ENCODE measurements at regions not wholly inside any gene's neighbourhood (a gene's known extent, or its start where the extent isn't known, plus 50 kb on each side); places are given as distances from the start of the nearest gene placed in this dataset.
"Not testable (repeated sequence)": the region's sequence is repeated elsewhere in the genome, so short reads cannot be mapped to it uniquely, and the experiment has no call there.

GRCh38 chr4:3589379-3589778 is 57.2 kb upstream of the LRPAP1 start:
- not testable (repeated sequence) for H3K27ac ChIP-seq (ENCODE audit: low read length); H3K79me2 ChIP-seq (replicated peaks; ENCODE audit: insufficient read depth, low read length); H2AFZ ChIP-seq (ENCODE audit: low read depth, low read length); H3K4me3 ChIP-seq (ENCODE audit: low read length); H3K36me3 ChIP-seq (ENCODE audit: insufficient read depth, low read length); H3K27me3 ChIP-seq (ENCODE audit: insufficient read depth, low read depth, low read length); H3K9me2 ChIP-seq (ENCODE audit: insufficient read depth, low read length); H3K9me3 ChIP-seq (ENCODE audit: low read length); H3K9ac ChIP-seq (ENCODE audit: low read length); H3K4me2 ChIP-seq (ENCODE audit: low read length); H4K20me1 ChIP-seq (ENCODE audit: insufficient read depth); H3F3A ChIP-seq (ENCODE audit: insufficient read depth, low read length, poor library complexity, severe bottlenecking)

- H3F3A ChIP-seq (ENCODE audit: insufficient read depth, low read length, poor library complexity, severe bottlenecking); H3K9me3 ChIP-seq (ENCODE audit: low read length); H3K9ac ChIP-seq (ENCODE audit: low read length); H4K20me1 ChIP-seq (ENCODE audit: insufficient read depth); H2AFZ ChIP-seq (ENCODE audit: low read depth, low read length); H3K4me2 ChIP-seq (ENCODE audit: low read length); H3K4me3 ChIP-seq (ENCODE audit: low read length); H3K27ac ChIP-seq (ENCODE audit: low read length); H3K9me2 ChIP-seq (ENCODE audit: insufficient read depth, low read length); H3K79me2 ChIP-seq (replicated peaks; ENCODE audit: insufficient read depth, low read length); H3K27me3 ChIP-seq (ENCODE audit: insufficient read depth, low read depth, low read length); H3K36me3 ChIP-seq (ENCODE audit: insufficient read depth, low read length): not testable (repeated sequence)
Observed at GRCh38 chr4:3588517-3589194, 56.4 kb upstream of the LRPAP1 start.

- H3K9ac ChIP-seq (ENCODE audit: low read length); H3F3A ChIP-seq (ENCODE audit: insufficient read depth, low read length, poor library complexity, severe bottlenecking); H3K9me3 ChIP-seq (ENCODE audit: low read length); H3K79me2 ChIP-seq (replicated peaks; ENCODE audit: insufficient read depth, low read length); H4K20me1 ChIP-seq (ENCODE audit: insufficient read depth); H3K4me3 ChIP-seq (ENCODE audit: low read length); H3K27me3 ChIP-seq (ENCODE audit: insufficient read depth, low read depth, low read length); H2AFZ ChIP-seq (ENCODE audit: low read depth, low read length); H3K9me2 ChIP-seq (ENCODE audit: insufficient read depth, low read length); H3K4me2 ChIP-seq (ENCODE audit: low read length); H3K36me3 ChIP-seq (ENCODE audit: insufficient read depth, low read length); H3K27ac ChIP-seq (ENCODE audit: low read length): not testable (repeated sequence)
Observed at GRCh38 chr4:3586596-3586995, 54.4 kb upstream of the LRPAP1 start.

GRCh38 chr4:3585567-3585966 is 53.3 kb upstream of the LRPAP1 start:
- H3K79me2 ChIP-seq (replicated peaks; ENCODE audit: insufficient read depth, low read length); H3K9ac ChIP-seq (ENCODE audit: low read length); H4K20me1 ChIP-seq (ENCODE audit: insufficient read depth); H3K4me3 ChIP-seq (ENCODE audit: low read length); H3K9me2 ChIP-seq (ENCODE audit: insufficient read depth, low read length); H3K36me3 ChIP-seq (ENCODE audit: insufficient read depth, low read length); H3F3A ChIP-seq (ENCODE audit: insufficient read depth, low read length, poor library complexity, severe bottlenecking); H3K9me3 ChIP-seq (ENCODE audit: low read length); H3K27me3 ChIP-seq (ENCODE audit: insufficient read depth, low read depth, low read length); H3K4me2 ChIP-seq (ENCODE audit: low read length); H2AFZ ChIP-seq (ENCODE audit: low read depth, low read length); H3K27ac ChIP-seq (ENCODE audit: low read length): not testable (repeated sequence)

- no peaks in the 10 kb centered on the region for H3F3A ChIP-seq (ENCODE audit: insufficient read depth, low read length, poor library complexity, severe bottlenecking)
- H3K9me2 ChIP-seq (ENCODE audit: insufficient read depth, low read length): no peaks in the 10 kb centered on the region
- H2AFZ ChIP-seq (ENCODE audit: low read depth, low read length): no peak overlapping the region
- H3K9ac ChIP-seq (ENCODE audit: low read length): no peak overlapping the region
- no peaks in the 10 kb centered on the region for H3K9me3 ChIP-seq (ENCODE audit: low read length)
- no peaks in the 10 kb centered on the region for H3K27me3 ChIP-seq (ENCODE audit: insufficient read depth, low read depth, low read length)
- H3K79me2 ChIP-seq (replicated peaks; ENCODE audit: insufficient read depth, low read length): no peaks in the 10 kb centered on the region
- no peak overlapping the region for H3K4me2 ChIP-seq (ENCODE audit: low read length)
- H3K4me3 ChIP-seq (ENCODE audit: low read length): no peak overlapping the region
- TF ChIP-seq CTCF (IDR thresholded peaks at IDR 0.05; ENCODE audit: poor library complexity, severe bottlenecking) (no peak), MXI1 (conservative IDR thresholded peaks at IDR 0.05; ENCODE audit: poor library complexity, severe bottlenecking) (no peak), REST (IDR thresholded peaks at IDR 0.05; ENCODE audit: borderline replicate concordance) (no peak)
- H3K36me3 ChIP-seq (ENCODE audit: insufficient read depth, low read length): no peaks in the 10 kb centered on the region
- no peaks in the 10 kb centered on the region for H4K20me1 ChIP-seq (ENCODE audit: insufficient read depth)
- no peak overlapping the region for H3K27ac ChIP-seq (ENCODE audit: low read length)
Observed at GRCh38 chr4:3582091-3582475, 49.9 kb upstream of the LRPAP1 start.

All from neural cell (in vitro differentiated cells).